ENCODE measurements at regions not wholly inside any gene's neighbourhood (a gene's known extent, or its start where the extent isn't known, plus 50 kb on each side); places are given as distances from the start of the nearest gene placed in this dataset.

DNA sequence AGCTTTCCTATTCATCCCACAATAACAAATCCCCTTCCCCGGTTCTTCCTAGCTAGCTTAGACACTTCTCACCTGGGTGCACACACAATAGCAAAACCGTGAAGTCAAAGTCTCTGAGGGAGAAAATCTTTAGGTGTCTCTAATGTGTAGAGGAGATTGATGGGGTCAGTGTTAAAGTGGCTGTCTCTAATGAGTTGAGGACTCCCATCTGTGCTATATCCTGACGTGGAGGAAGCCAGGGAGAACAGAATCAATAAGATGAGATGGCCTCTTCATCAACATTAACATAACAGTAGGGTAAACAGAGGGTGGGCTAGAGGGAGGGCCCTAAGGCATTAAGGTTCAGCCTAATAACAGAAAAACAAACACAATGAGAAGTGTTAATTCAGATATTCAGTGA lies 120.4 kb downstream of the SLC5A7 start:
- TF ChIP-seq, protein P1, sequence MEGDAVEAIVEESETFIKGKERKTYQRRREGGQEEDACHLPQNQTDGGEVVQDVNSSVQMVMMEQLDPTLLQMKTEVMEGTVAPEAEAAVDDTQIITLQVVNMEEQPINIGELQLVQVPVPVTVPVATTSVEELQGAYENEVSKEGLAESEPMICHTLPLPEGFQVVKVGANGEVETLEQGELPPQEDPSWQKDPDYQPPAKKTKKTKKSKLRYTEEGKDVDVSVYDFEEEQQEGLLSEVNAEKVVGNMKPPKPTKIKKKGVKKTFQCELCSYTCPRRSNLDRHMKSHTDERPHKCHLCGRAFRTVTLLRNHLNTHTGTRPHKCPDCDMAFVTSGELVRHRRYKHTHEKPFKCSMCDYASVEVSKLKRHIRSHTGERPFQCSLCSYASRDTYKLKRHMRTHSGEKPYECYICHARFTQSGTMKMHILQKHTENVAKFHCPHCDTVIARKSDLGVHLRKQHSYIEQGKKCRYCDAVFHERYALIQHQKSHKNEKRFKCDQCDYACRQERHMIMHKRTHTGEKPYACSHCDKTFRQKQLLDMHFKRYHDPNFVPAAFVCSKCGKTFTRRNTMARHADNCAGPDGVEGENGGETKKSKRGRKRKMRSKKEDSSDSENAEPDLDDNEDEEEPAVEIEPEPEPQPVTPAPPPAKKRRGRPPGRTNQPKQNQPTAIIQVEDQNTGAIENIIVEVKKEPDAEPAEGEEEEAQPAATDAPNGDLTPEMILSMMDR (IDR thresholded peaks at IDR 0.05; ENCODE audit: low read length), result no peak
- TF ChIP-seq EZH2 (optimal IDR thresholded peaks at IDR 0.05; ENCODE audit: low read depth, low read length) (no peak), EZH2phosphoT487 (IDR thresholded peaks at IDR 0.05; ENCODE audit: low read length) (no peak)

Data from MM.1S (cell line).